Ascending aorta (tissue), 2 donors: ENCODE measurements at regions not wholly inside any gene's neighbourhood (a gene's known extent, or its start where the extent isn't known, plus 50 kb on each side); places are given as distances from the start of the nearest gene placed in this dataset.

Experiments
- DNase-seq, 2 donors: peaks; one replicate each; pipeline ENCODE4 v3.0.0-alpha.2; 2019; ENCODE audit warnings: low spot score in 2 of 2
- H3K27ac ChIP-seq, 2 donors: fragments of 200-600 bp; sonication (generic); one replicate each; pipeline ENCODE4 v1.5.1; 2016 to 2017; ENCODE audit warnings: mild to moderate bottlenecking in 1 of 2
- H3K27me3 ChIP-seq: fragments of 200-600 bp; sonication (generic); one replicate; pipeline ENCODE4 v1.5.1; 2017
- H3K36me3 ChIP-seq, 2 donors: fragments of 200-600 bp; sonication (generic); one replicate each; pipeline ENCODE4 v1.5.1; 2016
- H3K4me1 ChIP-seq, 2 donors: fragments of 200-600 bp; sonication (generic); one replicate each; pipeline ENCODE4 v1.5.1; 2016 to 2017; ENCODE audit warnings: mild to moderate bottlenecking in 1 of 2
- H3K4me3 ChIP-seq, 2 donors: fragments of 200-600 bp; sonication (generic); one replicate each; pipeline ENCODE4 v1.5.1; 2016 to 2017; ENCODE audit warnings: mild to moderate bottlenecking in 1 of 2
- H3K9me3 ChIP-seq, 2 donors: fragments of 200-600 bp; sonication (generic); one replicate each; pipeline ENCODE4 v1.5.1; 2016
- CTCF ChIP-seq, 3 experiments: fragments of 200-600 bp in 2 of 3; fragments of 450-650 bp in 1 of 3; sonication (generic) in 2 of 3; IDR thresholded peaks; one replicate each; pipeline ENCODE4 v1.5.1; 2016 to 2019; ENCODE audit warnings: antibody characterized with exemption in 3 of 3, mild to moderate bottlenecking in 1 of 3, moderate library complexity in 1 of 3
- intact Hi-C: fragments of 100-400 bp; cut with DNase I; formaldehyde crosslinking; loops from one replicate; pipeline ENCODE4 v1.15.1; 2023

GRCh38 chr5:112551419-112552032, 132.4 kb upstream of the EPB41L4A start:
- H3K9me3 ChIP-seq, result no peaks in the 10 kb centered on the region
- H3K27ac ChIP-seq, result no peak overlapping the region
- no peak for DNase-seq
- no peaks in the 10 kb centered on the region for H3K27me3 ChIP-seq
- no peak overlapping the region for H3K4me3 ChIP-seq
- peak; percentile 62 to 86 (median 63) for TF ChIP-seq CTCF (IDR thresholded peaks at IDR 0.05)
- intact Hi-C loops, result loop anchor here (1.0 to 5.0 kb wide), 3 partner anchors 151 to 296 kb away; no protein-coding TSS in a partner anchor
- H3K36me3 ChIP-seq, result no peaks in the 10 kb centered on the region
- H3K4me1 ChIP-seq, result peaks cover 0 to 10% of the 10 kb centered on the region in 2 donors

GRCh38 chr5:112552216-112552615, 133.1 kb upstream of the EPB41L4A start:
- no peak for DNase-seq
- intact Hi-C loops, result loop anchor here (5.0 kb wide), 2 partner anchors 150 to 295 kb away; no protein-coding TSS in a partner anchor
- TF ChIP-seq CTCF (IDR thresholded peaks at IDR 0.05), result no peak

DNA sequence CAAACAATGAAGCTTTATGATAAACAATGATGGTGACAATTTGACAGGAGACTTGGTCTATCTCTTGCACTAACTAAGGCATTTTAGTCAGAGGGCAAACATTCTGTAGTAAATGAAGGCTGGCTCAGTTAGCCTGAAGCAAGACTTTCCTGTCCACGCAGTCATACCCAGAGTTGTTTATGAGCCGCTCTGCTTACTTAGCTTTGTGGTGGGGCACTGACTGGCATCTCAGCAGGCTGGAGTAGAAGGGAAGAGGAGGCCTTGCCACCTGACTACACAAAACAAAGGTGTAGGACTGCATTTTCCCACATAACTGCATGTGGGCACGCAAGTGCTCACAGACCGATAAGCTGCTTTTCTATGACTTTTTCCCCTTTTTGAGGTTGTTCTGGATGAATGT, 133.7 kb upstream of the EPB41L4A start:
- no peaks in the 10 kb centered on the region for H3K27me3 ChIP-seq
- H3K27ac ChIP-seq, result no peak overlapping the region
- peaks cover 0 to 10% of the 10 kb centered on the region in 2 donors for H3K4me1 ChIP-seq
- H3K4me3 ChIP-seq, result no peak overlapping the region
- intact Hi-C loops, result loop anchor here (5.0 kb wide), 2 partner anchors 150 to 295 kb away; no protein-coding TSS in a partner anchor
- no peaks in the 10 kb centered on the region for H3K9me3 ChIP-seq
- TF ChIP-seq CTCF (IDR thresholded peaks at IDR 0.05), result no peak
- no peaks in the 10 kb centered on the region for H3K36me3 ChIP-seq
- no peak for DNase-seq

More at GRCh38 chr5:112552216-112552615, 133.1 kb upstream of the EPB41L4A start:
- Histone ChIP-seq H3K36me3 (no peaks in the 10 kb centered on the region), H3K4me1 (peaks cover 0 to 10% of the 10 kb centered on the region in 2 donors), H3K27ac (no peak overlapping the region), H3K9me3 (no peaks in the 10 kb centered on the region), H3K4me3 (no peak overlapping the region), H3K27me3 (no peaks in the 10 kb centered on the region)

GRCh38 chr5:112554101-112554977, 135.3 kb upstream of the EPB41L4A start:
- Histone ChIP-seq H3K27me3 (no peaks in the 10 kb centered on the region), H3K4me1 (peaks cover 0 to 3% of the 10 kb centered on the region in 2 donors), H3K9me3 (no peaks in the 10 kb centered on the region), H3K4me3 (peak overlapping the region; percentile 24 to 57), H3K36me3 (no peaks in the 10 kb centered on the region), H3K27ac (peak overlapping the region; percentile 46 to 48)
- intact Hi-C loops, result loop anchor here (5.0 kb wide), 2 partner anchors 148 to 293 kb away; no protein-coding TSS in a partner anchor
- DNase-seq, result no peak
- no peak for TF ChIP-seq CTCF (IDR thresholded peaks at IDR 0.05)

DNA sequence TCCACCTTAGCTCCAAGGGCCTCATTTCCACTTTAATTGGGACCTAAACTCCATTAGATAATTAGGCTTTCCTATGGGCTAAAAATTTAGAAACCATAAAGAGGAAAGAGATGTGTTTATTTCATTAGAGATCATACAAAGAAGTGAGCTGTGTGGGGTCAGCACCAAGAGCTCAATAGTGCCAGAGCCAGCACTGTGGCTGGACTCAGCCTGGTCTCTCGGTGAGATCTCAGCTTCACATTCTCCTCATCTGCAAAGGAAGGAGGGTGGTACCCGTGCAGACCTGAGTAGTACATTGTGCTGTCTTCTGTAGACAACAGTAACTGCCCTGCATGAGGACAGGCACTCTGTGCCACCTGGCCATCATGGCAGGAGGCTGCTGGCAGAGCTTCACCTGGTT, 136.1 kb upstream of the EPB41L4A start:
- intact Hi-C loops, result no loop called here
- Histone ChIP-seq H3K27ac (peak overlapping the region; percentile 46 to 48), H3K36me3 (no peaks in the 10 kb centered on the region), H3K27me3 (no peaks in the 10 kb centered on the region), H3K4me3 (no peak overlapping the region), H3K9me3 (no peaks in the 10 kb centered on the region), H3K4me1 (peaks cover 0 to 3% of the 10 kb centered on the region in 2 donors)
- no peak for TF ChIP-seq CTCF (IDR thresholded peaks at IDR 0.05)
- no peak for DNase-seq
